SU-DHL-6 (cell line): ENCODE measurements at regions not wholly inside any gene's neighbourhood (a gene's known extent, or its start where the extent isn't known, plus 50 kb on each side); places are given as distances from the start of the nearest gene placed in this dataset.

Source experiments
- H2AFZ ChIP-seq: fragments of 200-600 bp; sonication (generic); 2 replicates; pipeline ENCODE4 v1.6.1; 2014; ENCODE audit warnings: low read depth, mild to moderate bottlenecking, moderate library complexity, mixed read lengths, antibody characterized with exemption, low read length; ENCODE audit not compliant: severe bottlenecking
- H3F3A ChIP-seq: fragments of 200-600 bp; shearing (Covaris generic); 2 replicates; pipeline ENCODE4 v1.6.0; 2016; ENCODE audit warnings: antibody characterized with exemption, mild to moderate bottlenecking; ENCODE audit not compliant: insufficient read depth
- H3K27ac ChIP-seq: fragments of 200-600 bp; sonication (generic); 2 replicates; pipeline ENCODE4 v1.5.1; 2016; ENCODE audit warnings: low read depth, mild to moderate bottlenecking, low read length, moderate library complexity, mixed read lengths
- H3K27me3 ChIP-seq: fragments of 200-600 bp; sonication (generic), shearing (Covaris generic); 2 replicates; pipeline ENCODE4 v1.6.0; 2014; ENCODE audit warnings: mild to moderate bottlenecking, low read length
- H3K36me3 ChIP-seq: fragments of 200-600 bp; sonication (generic); 2 replicates; pipeline ENCODE4 v1.6.1; 2014; ENCODE audit warnings: mild to moderate bottlenecking, low read length, mixed read lengths
- H3K4me2 ChIP-seq: fragments of 300-600, 200-600 bp; shearing (Covaris generic), sonication (generic); 2 replicates; pipeline ENCODE4 v1.6.0; 2014; ENCODE audit warnings: low read length, low read depth, mild to moderate bottlenecking; ENCODE audit not compliant: poor library complexity, severe bottlenecking
- H3K4me3 ChIP-seq: fragments of 200-600 bp; sonication (generic); 2 replicates; pipeline ENCODE4 v1.5.1; 2014; ENCODE audit warnings: antibody characterized with exemption, low read length, mild to moderate bottlenecking, mixed read lengths; ENCODE audit not compliant: insufficient read depth, poor library complexity, severe bottlenecking
- H3K79me2 ChIP-seq: fragments of 200-600 bp; sonication (generic); 2 replicates; pipeline ENCODE4 v1.6.1; 2014; ENCODE audit warnings: mild to moderate bottlenecking, low read length, moderate library complexity; ENCODE audit not compliant: insufficient read depth
- H3K9ac ChIP-seq: fragments of 200-600 bp; sonication (generic); 2 replicates; pipeline ENCODE4 v1.7.0; 2014; ENCODE audit warnings: mild to moderate bottlenecking, low read length
- H3K9me2 ChIP-seq: fragments of 200-600 bp; sonication (generic); replicated peaks from 2 replicates; pipeline ENCODE4 v1.6.1; 2014; ENCODE audit warnings: low read length; ENCODE audit not compliant: insufficient read depth
- H3K9me3 ChIP-seq: fragments of 200-600 bp; sonication (generic); 2 replicates; pipeline ENCODE4 v1.6.1; 2014; ENCODE audit warnings: low read length, mixed read lengths; ENCODE audit not compliant: insufficient read depth
- H4K20me1 ChIP-seq: fragments of 200-600 bp; sonication (generic); 2 replicates; pipeline ENCODE4 v1.6.1; 2014; ENCODE audit warnings: low read depth, mild to moderate bottlenecking, antibody characterized with exemption, low read length, moderate library complexity, mixed read lengths
- CTCF ChIP-seq: fragments of 200-600 bp; sonication (generic); IDR thresholded peaks from one replicate; pipeline ENCODE4 v1.5.1; 2017; ENCODE audit warnings: antibody characterized with exemption, mild to moderate bottlenecking, low read length, moderate library complexity; ENCODE audit not compliant: insufficient read depth, poor library complexity, severe bottlenecking
- EZH2phosphoT487 ChIP-seq: fragments of 200-600 bp; sonication (generic), shearing (Covaris generic); conservative IDR thresholded peaks from 2 replicates; pipeline ENCODE4 v1.6.1; 2018; ENCODE audit warnings: mild to moderate bottlenecking, antibody characterized with exemption, low read length, moderate library complexity, mixed read lengths

- no peaks in the 10 kb centered on the region for H3K9me2 ChIP-seq
- no peaks in the 10 kb centered on the region for H3K36me3 ChIP-seq
- no peaks in the 10 kb centered on the region for H3K79me2 ChIP-seq
- no peaks in the 10 kb centered on the region for H4K20me1 ChIP-seq
- no peaks in the 10 kb centered on the region for H3K27me3 ChIP-seq
- TF ChIP-seq CTCF (no peak), EZH2phosphoT487 (no peak)
- H3F3A ChIP-seq: no peaks in the 10 kb centered on the region
- no peak overlapping the region for H3K27ac ChIP-seq
- no peak overlapping the region for H3K4me3 ChIP-seq
- H3K9me3 ChIP-seq: no peaks in the 10 kb centered on the region
- no peak overlapping the region for H3K4me2 ChIP-seq
- H3K9ac ChIP-seq: no peak overlapping the region
- no peak overlapping the region for H2AFZ ChIP-seq
Measured at GRCh38 chr18:34039611-34040010, 185.1 kb downstream of the NOL4 start.

- H3K4me2 ChIP-seq: no peak overlapping the region
- no peak overlapping the region for H3K27ac ChIP-seq
- H3K9ac ChIP-seq: no peak overlapping the region
- H3K79me2 ChIP-seq: no peaks in the 10 kb centered on the region
- no peaks in the 10 kb centered on the region for H3K27me3 ChIP-seq
- H2AFZ ChIP-seq: no peak overlapping the region
- no peak overlapping the region for H3K4me3 ChIP-seq
- TF ChIP-seq EZH2phosphoT487: no peak
- TF ChIP-seq CTCF: no peak
- H3F3A ChIP-seq: no peaks in the 10 kb centered on the region
- H3K36me3 ChIP-seq: no peaks in the 10 kb centered on the region
- no peaks in the 10 kb centered on the region for H4K20me1 ChIP-seq
- no peaks in the 10 kb centered on the region for H3K9me3 ChIP-seq
- H3K9me2 ChIP-seq: no peaks in the 10 kb centered on the region
Measured at GRCh38 chr18:34039201-34039600, 185.5 kb downstream of the NOL4 start.

- Histone ChIP-seq H3K27ac (no peak overlapping the region), H2AFZ (no peak overlapping the region), H4K20me1 (no peaks in the 10 kb centered on the region), H3K4me3 (no peak overlapping the region), H3K9ac (no peak overlapping the region), H3F3A (no peaks in the 10 kb centered on the region), H3K9me3 (no peaks in the 10 kb centered on the region), H3K27me3 (no peaks in the 10 kb centered on the region), H3K4me2 (no peak overlapping the region), H3K36me3 (no peaks in the 10 kb centered on the region), H3K79me2 (no peaks in the 10 kb centered on the region), H3K9me2 (no peaks in the 10 kb centered on the region)
- TF ChIP-seq EZH2phosphoT487: no peak
- TF ChIP-seq CTCF: no peak
Measured at GRCh38 chr18:34038086-34038485, 186.6 kb downstream of the NOL4 start.
